ENCODE measurements at regions not wholly inside any gene's neighbourhood (a gene's known extent, or its start where the extent isn't known, plus 50 kb on each side); places are given as distances from the start of the nearest gene placed in this dataset.

DNA sequence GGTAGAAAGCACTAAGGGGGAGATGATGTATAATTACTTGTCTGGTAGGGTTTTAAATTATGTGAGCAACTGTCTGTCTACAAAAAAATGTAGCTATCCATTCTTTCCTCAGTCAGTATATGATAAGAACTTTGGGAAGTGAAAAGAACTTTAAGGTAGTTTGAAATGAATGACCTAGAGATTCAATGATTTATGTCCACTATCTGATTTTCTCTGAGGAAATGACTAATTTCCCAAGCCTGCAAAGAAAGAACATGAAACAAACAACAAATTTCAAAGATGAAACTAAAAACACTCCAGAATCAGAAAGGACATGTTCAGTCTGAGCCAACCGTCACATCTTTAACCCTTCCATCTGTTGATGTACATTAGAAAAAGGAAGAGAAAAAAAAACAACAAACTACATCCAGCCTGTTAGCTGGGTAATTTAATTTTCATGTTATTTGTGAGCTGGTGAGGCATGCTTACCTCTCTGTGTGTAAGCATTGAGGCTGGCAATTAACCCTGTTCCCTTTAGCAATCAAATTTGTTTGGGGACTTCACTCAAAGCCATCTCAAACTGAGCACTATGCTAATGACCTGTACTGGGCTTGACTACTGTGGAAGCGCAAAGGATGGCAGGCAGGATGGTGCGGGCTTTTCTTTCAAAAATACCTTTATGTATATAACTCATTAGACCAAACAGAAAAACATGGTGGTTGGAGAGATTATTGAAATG, 220.1 kb downstream of the TUSC7 start:
- DNase-seq (ENCODE audit: low spot score) = no peak

DNA sequence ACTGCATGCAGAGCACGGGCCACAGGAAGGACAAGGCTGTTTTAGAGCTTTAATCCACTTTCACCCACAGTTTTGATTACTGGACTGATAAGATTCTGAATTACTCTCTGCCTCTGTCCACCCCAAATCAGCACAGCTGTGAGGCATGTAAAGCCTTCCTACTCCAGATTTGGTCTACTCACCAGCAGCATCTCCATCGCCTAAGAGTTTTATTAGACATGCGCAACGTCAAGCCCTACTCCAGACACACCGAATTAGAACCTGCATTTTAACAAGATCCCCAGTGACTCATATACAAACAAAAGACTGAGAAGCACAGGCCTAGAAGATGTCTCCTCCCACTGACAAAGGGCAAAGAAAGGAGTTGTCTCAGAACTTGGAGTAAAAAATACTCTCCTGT, 221.2 kb downstream of the TUSC7 start:
- no peak for DNase-seq (ENCODE audit: low spot score)

DNA sequence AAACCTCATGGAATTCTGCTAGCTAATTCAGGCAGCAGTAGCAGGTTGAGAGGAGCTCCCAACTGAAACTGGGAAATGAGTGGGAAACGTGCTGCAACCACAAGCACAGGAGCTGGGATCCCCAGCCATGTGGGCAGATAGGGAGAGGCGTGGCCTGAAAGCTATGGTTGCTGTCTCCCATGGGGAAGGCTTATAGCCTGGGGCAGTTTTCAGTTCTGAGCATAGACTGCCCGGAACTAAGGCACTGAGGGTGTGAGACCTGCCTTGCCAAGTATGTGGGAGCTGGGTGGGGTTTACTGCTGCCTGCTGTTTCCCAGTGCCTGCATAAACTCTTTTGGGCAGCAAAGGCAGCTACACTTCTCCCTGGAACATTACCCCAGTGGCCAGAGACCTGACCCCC, 229.5 kb downstream of the TUSC7 start:
- DNase-seq (ENCODE audit: low spot score) = no peak

DNA sequence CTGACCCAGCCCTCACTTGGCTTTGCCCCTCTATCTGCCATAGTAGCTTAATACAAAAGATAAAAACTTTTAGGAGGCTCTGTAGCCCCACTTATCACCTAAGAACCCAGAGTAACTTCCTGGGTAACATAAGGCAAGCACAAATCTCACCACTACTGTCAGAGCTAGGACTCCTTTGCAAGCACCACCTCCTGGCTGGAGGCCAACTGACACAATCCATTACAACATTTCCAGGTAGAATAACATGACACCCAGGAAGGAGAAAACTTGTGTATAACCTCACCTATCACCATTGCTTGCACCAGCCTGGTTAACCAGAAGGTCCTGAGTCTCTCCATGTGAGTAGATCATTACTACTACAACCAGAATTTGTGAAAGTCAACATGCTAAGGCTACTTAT, 230.0 kb downstream of the TUSC7 start:
- DNase-seq (ENCODE audit: low spot score) = no peak

DNA sequence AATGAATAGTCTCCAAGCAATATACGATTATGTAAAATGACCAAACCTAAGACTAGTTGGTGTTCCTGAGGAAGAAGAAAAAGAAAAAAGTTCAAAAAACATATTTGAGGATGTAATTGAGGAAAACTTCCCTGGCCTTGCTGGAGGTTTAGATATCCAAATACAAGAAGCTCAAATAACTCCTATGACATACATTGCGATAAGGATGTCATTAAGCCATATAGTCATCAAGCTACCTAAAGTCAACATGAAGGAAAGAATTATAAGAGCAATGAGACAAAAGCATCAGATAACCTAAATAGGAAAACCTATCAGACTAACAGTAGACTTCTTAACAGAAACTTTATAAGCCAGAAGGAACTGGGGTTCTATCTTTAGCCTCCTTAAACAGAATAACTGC, 231.1 kb downstream of the TUSC7 start:
- no peak for DNase-seq (ENCODE audit: low spot score)

DNA sequence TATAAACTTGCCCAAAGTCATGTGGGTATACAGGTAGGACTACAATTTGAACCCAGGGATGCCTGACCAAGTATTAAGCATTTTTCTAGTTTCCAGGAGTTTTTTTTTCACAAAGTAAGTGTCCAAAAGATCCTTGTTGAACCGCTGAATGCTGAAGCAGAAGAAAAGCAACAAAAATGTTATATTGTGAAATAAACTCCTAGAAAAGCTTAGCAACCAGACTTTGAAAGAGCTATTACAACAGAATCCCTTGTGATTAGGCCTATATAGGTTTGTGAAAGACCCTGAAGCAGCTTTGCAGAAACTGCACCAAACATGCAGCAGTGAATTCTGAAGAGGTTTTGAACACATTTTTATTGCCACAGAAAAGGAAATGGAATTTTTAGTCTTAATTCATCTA, 236.8 kb downstream of the TUSC7 start:
- DNase-seq (ENCODE audit: low spot score) = no peak

DNA sequence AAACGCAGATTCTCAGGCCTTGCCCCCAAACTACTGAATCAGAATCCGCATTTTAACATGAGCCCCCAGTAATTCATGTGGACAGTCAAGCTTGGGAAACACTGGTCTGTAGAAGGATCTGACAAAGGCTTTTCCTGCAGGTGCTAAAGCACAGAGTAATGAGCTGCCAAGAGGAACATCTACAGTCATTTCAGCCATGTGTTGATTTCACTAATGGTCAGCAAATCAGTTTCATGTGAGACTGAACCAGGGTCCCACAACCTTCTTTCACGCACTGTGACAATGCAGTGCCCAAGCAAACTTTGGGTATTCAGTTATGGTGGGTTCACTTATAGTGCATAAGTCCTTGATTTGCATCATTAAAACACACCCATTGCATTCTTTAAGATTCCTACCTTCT, 237.6 kb downstream of the TUSC7 start:
- no peak for DNase-seq (ENCODE audit: low spot score)

DNA sequence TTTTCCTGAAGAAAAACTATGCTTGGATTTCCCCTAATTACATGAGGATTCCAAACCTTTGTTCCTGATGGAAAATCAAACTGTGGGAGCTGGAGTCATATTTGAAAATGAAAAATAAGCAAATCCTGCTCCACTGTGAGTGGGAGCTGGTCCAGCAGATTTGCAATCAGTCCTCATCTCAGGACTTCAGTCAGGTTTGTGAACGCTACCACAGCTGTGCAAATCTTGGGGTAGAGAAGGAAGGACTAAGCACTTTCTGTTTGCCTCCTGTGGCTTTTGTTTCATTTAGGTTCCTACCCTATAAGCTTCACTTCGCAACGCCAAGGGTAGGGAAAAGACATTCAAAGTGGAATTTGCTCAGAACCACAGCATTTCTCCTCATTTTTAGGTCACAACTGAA, 238.2 kb downstream of the TUSC7 start:
- DNase-seq (ENCODE audit: low spot score) = no peak

DNA sequence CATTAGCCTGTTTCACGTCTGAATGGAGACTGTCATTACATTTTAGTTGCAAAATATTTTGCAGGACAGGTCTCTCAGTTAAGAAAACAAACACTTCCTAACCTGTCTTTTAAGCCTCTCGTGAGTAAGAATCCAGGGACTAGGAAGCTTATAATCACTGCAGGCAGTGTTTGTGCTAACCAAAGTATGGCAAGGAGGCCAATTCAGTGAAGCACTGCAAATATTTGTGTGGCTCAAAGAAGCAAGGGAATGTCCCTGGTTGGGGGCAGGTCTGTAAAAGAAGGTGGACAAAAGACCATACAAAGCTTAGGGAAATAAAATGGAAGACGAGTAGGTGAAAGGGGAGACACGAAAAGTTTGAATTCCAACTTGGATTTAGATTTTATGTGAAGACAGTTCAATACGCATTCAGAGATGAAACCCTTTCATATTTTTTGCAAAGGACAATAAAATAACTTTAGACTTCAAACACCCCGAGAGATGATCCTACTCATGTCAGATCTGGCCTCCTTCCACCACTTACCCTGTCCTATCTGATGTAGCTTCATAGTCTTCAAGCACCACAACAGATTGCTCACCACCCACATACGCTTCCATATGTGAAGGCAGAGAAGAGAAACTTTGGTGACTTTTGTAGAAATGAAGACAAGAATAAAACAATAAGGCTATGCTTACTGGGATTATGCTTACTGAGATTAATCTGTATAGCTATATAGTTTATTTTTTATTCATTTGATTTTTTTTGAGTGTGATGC, 240.9 kb downstream of the TUSC7 start:
- DNase-seq (ENCODE audit: low spot score) = no peak

DNA sequence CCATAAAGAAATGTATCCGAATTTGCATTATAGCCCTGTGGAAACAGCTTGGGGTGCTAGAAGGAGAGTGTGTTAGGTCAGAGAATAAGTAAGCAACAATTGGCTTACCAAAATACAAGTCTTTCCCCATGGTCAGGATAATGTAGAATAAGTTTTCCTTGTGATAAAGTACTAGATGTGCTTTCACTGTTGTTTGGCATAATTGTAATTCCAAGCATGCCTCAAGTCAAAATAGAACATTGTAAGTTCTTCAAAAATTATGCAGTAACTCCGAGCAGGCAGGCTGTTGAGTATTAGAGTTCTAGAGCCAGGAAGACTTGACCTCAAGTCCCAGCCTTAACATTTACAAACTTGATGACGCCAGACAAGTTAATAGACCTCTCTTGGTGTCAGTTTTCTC, 242.0 kb downstream of the TUSC7 start:
- no peak for DNase-seq (ENCODE audit: low spot score)

DNA sequence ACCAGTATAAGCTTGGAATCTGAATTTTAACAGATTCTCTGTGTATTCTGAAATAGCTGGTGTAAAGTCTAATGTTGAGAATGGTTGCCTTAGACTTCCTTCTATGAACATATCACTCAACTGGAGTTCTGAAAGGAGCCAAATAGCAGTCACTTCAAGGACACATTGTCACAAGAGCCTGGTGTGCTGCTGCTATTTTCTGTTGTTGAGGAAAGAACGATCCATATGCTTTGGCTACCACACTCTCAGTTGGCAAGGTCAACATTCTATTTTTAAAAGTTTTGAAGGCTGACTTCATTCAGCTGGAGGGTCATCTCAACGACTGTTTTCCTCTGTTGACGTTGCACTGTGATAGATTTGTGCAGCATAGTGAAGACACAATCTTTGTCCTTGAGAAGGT, 248.7 kb downstream of the TUSC7 start:
- no peak for DNase-seq (ENCODE audit: low spot score)

DNA sequence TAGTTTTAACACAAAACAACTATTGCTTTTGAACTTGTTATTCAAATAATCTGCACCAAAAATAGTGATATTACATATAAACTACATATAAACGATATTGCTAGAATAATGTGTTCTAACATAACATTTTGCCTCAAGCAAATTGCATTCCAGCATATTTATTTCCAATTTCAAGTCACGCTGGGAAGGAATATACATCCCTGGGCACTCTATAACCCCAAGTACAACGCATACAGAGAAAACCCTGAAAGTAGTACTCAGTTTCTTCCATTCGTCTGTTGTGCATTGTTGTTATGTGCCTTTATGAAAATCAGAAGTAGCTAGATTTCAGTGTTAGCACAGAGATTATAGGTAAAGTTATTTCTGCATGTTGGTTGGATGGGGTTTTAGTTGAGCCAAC, 251.5 kb downstream of the TUSC7 start:
- no peak for DNase-seq (ENCODE audit: low spot score)

DNA sequence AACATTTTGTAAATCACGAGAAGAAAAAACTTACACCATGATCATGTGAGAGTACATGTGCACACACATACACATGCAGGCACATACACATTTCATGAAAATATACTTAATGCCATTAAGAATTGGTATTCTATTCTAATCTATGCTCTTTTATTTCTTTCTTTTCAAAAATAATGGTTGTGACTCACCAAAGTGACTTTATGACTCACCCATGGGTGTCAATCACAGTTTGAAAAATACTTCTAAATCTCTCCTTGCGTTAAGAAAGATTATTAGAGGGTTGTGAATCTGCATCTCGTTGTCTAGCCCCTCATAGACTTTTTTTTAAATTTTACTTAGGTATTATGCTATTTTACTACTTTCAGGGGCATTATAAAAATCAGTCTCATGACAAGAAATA, 254.2 kb downstream of the TUSC7 start:
- DNase-seq (ENCODE audit: low spot score) = no peak

DNA sequence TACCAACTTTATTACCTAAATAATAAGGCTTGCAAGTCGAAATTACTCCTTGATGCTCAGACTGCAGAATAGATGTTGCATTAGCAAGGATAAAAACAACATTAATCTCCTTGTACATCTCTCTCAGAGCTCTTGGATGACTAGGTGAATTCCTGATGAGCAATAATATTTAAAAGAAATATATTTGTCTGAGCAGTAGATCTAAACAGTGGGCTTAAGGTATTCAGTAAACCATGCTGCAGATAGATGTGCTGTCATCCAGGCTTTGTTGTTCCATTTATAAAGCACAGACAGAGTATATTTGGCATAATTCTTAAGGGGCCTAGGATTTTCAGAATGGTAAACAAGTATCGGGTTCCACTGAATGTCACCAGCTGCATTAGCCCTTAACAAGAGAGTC, 257.1 kb downstream of the TUSC7 start:
- no peak for DNase-seq (ENCODE audit: low spot score)

DNA sequence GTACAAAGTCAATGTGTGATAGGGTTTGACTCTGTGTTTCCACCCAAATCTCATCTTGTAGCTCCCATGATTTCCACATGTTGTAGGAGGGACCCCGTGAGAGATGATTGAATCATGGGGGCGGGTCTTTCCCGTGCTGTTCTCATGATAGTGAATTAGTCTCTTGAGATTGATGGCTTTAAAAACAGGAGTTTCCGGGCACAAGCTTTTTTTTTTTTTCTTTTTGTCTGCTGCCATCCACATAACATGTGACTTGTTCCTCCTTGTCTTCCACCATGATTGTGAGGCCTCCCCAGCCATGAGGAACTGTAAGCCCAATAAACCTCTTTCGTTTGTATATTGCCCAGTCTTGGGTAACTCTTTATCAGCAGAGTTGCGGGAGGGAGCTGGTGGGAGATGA, 259.6 kb downstream of the TUSC7 start:
- no peak for DNase-seq (ENCODE audit: low spot score)

DNA sequence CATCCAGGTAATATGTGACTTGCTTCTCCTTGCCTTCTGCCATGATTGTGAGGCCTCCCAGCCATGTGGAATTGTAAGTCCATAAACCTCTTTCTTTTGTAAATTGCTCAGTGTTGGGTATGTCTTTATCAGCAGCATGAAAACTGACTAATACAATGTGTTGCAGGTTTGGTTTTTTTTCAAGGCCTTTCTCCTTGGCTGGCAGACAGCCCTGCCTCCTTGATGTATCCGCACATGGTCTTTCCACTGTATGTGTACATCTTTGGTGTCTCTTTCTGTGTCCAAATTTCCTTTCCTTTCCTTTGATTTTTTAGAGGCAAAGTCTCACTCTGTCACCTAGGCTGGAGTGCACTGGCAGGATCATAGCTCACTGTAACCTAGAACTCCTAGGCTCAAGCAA, 260.1 kb downstream of the TUSC7 start:
- no peak for DNase-seq (ENCODE audit: low spot score)

DNA sequence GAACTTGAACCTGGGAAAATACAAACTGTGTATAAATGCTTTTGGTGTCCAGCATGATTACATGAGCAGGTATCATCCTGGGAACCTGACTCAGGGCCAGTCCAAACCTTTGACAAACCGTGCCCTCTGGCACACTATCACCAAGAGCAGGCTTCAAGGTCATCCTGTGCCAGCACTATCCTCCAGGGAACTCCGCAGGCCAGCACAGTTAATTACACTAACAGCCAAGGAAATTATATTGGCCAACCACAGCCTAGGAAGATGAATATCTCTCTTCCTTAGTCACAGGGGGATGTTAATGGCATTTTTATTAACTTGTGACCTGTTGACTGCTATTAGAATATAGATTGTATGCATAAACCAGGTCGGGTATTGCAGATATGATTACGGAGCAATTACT, 262.0 kb downstream of the TUSC7 start:
- DNase-seq (ENCODE audit: low spot score) = no peak

DNA sequence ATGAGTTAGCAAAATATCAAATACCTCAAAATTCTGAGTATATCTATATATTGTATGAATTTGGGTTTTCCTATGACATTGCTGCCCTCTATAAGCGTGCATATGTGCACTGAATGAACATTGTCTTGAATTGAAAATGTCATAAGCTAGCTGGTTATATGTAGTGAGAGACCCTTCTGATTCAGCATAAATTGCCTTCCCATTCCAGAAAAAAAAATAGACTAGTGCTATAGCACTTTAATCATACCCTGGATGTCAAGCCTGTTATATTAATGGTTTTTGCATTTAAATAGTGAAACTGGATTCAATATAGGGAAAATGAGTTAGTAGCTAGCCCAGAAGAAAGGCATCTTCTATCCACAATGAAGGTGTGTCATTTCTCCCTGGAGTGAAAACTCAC, 265.1 kb downstream of the TUSC7 start:
- no peak for DNase-seq (ENCODE audit: low spot score)

DNA sequence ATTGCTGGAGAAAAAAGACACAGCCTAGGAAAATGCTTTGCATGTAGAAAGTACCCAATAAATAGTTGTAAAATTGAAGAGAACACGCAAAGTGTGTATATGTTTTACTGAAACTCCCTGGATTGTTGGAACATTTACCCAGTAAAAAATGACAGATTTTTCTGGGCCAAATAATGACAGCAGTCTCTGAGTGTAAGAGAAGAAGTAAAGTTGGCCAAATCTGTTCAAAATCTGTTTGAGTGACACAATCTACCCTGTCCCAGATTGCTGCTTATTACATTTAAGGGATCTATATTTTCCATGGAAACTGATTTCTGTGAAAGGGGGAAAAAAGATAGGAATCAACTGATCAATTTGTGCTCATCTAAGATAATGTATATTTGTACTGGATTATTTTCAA, 267.9 kb downstream of the TUSC7 start:
- no peak for DNase-seq (ENCODE audit: low spot score)

DNA sequence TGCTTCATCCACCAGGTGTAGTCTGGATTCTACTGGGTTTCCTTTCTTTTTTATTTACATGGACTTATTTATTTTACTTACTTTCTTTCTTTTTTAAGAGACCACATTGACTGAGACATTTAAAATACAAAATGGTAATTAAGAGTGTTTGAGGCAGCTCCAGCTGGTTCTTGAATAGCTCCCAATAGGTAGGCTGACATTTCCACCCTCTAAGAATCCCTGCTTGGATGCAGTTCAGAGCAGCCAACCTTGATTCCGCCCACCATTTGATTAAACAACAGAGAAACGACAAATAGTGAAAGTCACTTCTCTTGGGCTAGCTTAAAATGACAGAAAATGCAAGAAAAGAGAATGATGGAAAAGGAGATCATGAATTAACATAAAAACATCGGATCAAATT, 270.5 kb downstream of the TUSC7 start:
- DNase-seq (ENCODE audit: low spot score) = no peak

DNA sequence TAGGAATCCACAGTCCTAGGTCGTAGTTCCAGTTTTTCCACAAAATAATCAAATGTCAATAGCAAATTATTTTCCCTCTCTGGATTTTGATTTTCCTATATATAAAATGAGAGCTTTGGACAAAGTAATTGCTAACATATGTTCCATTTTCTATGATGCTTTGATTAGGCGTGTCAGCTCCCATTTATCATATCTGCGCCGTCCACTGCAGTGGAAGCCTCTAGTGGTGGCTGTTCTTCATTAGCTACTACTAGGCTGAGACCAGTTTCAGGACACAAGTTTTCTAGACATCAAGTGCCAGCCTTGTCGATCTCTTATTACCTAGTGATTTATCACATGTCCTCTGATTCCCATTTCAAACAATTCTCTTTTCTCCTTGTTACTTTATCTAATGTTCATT, 271.5 kb downstream of the TUSC7 start:
- DNase-seq (ENCODE audit: low spot score) = no peak

DNA sequence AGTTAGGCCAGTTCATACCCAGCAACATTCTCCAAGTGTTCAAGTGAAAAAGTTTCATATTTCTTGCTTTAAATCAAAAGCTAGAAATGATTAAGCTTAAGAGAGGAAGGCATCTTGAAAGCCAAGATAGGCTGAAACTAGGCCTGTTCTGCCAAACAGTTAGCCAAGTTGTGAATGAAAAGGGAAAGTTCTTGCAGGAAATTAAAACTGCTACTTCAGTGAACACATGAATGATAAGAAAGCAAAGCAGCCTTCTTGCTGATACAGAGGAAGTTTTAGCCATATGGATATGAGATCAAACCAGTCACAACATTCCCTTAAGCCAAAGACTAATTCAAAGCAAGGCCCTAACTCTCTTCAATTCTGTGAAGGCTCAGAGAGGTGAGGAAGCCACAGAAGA, 274.7 kb downstream of the TUSC7 start:
- no peak for DNase-seq (ENCODE audit: low spot score)

DNA sequence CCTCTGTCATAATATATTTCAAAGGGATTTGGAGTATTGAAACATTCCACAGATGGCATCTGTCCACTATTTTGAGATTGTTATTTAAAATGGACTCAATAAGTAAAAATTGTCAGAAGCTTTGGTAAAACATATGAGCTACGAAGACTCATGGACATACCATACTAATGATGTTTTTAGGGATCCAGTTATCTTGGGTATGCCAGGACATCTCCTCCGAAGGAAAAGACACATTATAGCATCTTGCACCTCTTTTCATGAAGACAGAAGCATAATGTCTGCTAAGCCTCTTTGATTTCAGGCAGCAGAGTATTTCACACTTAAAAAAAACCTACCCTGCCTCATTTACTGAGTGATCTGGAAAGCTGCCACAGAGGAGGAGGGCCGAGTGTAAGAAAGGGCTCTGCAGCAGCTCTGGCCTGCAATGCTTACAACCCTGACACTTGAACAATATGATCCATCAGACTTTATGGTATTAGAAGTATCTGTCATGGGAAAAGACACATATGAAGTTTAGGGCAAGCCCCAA, 284.8 kb downstream of the TUSC7 start:
- no peak for DNase-seq (ENCODE audit: low spot score)

DNA sequence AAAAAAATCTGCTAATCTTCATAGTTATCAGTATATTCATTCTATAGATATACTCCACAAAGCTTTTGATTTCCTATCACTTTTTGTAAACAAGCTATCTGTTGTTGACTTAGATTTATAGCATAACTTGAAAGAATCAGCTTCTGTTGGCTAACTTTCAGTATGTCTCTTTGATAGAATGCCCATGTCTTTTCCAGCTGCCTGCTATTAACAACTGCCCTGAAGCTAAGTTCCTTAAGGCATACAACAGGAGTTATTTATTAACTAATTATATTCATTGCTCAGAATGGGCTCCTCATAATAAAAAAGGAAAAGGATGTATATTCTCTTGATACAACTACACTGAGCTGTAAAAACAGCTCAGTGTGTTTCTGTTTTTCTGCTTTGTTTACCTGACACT, 293.9 kb downstream of the TUSC7 start:
- no peak for DNase-seq (ENCODE audit: low spot score)
